ENCODE measurements at regions not wholly inside any gene's neighbourhood (a gene's known extent, or its start where the extent isn't known, plus 50 kb on each side); places are given as distances from the start of the nearest gene placed in this dataset.

DNA sequence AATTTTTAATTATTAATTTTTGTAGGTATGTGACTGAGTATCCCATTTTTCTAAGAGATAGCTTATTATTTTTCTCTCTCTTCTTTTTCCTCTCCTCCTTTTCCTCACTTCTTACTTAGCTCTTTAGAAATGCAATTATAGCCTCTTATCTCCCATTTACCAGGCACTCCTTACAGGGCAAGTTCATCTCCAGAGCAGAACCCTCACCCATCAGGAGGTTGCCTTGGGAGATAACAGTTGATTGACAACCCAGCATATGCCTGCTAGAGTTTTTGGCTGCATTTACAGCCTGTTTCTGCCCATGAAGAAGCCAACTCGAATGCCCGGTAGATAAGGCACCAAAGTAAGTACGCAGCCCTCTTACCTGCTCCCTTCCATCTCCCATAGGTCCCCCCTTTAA is 572.9 kb upstream of the ZFP42 start:
- no peak for DNase-seq

DNA sequence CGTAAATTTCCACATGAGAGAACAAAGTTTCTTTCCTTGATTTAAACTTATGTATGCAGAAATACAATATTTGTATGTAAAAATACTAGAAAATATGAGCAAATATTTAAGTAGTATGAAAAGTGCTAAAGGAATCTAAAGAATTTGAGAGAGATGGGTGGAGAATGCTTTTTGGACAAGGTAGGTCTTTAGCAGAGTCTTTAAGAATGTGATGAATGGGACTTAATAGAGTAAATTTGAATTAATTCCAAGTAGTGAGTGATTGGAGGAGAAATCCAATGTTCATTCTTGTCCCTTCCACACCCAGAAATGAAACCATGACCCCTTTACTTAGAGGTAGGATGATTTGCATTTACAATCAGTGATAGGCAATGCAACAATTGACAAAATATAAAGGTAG is 570.9 kb upstream of the ZFP42 start:
- no peak for DNase-seq

DNA sequence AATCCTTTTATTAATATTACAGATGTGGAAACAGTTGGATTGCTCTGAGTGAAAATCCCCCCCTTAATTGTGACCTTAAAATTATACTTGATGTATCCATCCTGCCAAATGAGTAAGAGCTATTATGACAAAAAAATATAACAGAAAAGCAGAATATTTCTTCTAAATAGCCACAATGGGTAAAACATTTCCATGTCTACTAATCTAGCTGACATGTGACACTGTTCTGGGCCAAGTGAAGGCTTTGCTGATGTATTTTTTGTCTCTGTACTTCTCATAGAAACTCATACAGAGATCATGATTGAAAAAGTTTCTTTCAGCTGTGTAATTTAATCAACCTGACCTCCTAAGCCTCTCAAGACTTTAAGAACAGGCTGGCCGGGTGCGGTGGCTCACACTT is 569.1 kb upstream of the ZFP42 start:
- DNase-seq, result no peak

DNA sequence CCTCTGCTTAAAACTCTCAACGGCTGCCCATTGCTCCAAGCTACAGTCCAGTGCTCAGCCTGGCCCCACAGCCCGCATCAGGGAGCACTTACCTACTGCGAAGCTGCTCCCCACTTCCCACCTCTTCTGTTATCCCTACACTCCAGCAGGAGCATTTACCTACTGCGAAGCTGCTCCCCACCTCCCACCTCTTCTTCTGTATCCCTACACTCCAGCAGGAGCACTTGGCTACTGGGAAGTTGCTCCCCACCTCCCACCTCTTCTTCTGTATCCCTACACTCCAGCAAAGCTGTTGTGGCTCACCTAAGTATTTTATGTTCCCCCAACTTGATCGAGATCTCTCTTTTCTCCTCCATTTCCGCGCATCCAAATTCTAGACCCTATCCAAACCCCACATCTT is 563.3 kb upstream of the ZFP42 start:
- no peak for DNase-seq

DNA sequence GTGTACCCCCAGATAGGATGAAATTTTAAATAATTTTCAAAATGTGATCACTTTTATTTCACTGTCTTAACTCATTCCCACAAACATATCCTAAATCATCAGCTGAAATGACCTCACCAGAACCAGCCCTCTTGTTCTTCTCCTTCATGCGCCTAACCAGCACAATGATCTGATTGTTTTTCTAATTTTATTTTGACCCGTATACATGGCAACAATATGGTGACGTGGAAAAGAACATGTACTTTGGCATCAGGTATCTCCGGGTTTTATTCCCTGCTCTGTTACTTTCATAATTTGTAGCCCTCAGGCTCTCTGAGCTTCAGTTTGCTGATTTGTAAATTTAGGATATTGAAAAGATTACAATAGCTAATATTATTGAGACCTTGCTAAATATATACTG is 562.4 kb upstream of the ZFP42 start:
- DNase-seq, result no peak

DNA sequence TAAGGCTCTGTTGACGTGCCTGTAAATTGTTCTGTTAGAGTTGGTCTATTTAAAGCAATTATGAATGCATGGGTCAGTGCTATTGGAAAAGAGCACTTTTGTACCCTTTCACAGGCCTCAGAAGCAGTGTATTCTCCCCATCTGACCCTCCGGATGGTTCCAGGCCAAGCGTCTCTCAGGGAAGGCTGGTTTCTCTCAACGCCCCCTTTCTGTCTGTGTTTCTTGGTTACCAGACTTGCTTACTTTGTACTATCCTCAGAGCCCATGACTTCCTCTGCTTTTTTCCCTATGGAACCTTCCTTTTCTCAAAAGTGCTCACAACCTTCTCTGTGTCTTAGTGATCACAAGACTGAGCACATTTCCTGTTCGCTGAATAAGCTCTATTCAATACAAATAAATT is 559.3 kb upstream of the ZFP42 start:
- DNase-seq, result no peak

DNA sequence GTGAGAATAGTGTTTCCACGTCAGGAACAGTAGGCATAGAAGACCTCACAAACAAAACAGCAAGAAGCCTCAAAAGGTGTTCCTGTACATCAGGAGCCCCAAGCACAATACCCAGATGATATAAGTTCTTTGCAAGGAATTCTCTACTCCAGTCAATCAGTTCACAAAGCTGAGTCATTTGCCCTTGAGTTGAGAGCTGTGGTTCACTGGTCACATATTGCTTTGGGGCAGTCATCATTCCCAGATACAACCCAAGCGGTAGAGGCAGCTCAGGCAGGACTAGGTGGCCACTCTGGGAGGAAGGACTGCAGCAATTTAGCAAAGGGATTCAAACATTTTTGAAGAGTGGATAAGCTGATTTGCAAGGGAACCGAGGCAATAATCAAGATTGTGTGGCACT is 551.5 kb upstream of the ZFP42 start:
- no peak for DNase-seq

DNA sequence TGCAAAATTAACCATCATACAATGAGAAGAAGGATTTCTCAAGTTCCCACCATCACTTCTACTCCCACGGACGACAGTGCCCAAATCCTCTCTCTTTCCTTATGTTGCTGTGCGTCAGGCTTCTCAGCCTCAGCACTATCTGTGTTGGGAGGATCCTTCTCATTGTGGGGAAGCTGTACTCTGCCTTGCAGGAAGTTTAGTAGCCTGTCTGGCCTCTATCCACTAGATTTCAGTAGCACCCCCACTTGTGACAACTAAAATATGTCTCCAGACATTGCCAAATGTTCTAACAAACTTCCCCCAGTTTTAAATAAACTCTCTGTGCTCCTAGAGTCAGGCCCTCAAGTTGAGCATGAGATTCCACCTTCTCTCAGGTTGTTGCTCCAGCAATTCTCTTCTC is 545.9 kb upstream of the ZFP42 start:
- no peak for DNase-seq

DNA sequence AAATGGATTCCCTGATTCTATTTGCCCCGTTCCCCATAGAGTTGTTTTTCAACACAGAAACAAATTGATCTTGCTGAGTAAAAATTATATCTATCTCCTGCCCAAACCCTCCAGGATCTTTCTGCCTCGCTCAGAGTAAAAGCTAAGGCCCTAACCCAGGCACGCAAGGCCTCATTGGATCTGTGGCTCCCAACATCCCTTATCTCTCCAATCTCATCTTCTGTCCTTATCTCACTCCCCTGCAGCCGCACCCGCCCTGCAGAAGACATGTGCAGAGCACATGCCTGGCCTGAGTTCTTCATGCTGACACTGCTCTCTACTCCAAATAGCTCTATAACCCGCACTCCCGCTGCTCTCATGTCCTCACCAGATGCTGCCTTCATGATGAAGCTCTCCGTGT is 543.8 kb upstream of the ZFP42 start:
- no peak for DNase-seq

DNA sequence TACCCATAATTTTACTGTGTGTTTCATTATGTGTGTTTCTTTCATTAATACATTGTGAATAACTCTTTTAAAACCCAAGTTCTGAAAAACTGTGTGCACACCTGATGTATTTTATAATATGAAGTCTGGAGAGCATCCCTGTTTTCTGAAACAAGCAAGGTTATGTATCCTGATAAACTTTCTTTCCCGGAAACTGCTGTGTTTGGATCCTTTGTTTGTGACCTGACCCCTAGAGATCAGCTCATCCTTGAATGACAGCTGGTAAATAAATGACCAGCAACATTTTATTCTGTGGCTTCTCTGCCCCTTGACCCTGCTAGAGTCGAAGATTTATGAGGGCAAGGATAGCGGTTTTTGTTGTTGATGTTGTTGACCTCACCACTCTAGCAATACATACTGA is 535.6 kb upstream of the ZFP42 start:
- no peak for DNase-seq

DNA sequence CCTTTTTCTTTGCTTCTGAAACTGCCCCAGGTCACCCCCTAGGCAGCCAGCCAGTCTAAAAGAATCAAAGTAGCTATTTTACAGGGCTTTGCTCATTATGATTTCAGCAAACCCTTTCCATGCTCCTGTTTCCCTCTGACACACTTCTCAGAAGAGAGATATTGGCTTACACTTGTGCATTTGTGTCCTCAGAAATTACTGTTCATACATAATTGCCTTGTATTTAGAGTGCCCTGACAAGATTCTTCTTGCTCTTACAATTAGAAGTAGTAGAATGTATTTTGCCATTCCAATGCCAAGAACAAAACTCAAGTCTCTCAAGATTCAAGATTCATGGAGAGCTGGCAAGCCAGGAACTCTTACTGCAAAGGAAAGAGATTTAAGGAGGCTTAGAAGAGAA is 531.0 kb upstream of the ZFP42 start:
- no peak for DNase-seq

DNA sequence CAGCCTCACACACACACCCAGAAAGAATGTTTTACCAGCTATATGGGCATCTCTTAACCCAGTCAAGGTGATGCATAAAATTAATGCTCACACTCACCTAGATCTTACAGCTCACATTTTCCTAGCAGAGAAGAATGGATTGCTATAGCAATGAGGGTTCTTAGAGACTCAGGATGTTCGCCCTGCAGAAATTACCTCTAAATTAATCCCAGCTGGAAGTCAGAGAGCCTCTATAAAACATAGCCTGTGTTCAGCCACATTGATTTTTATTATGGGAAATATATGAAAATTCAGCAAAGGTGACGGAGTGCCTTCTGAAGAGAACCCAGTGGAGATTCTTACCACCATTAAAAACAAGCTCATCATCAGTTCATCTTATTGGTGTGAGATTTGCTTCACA is 528.3 kb upstream of the ZFP42 start:
- no peak for DNase-seq

DNA sequence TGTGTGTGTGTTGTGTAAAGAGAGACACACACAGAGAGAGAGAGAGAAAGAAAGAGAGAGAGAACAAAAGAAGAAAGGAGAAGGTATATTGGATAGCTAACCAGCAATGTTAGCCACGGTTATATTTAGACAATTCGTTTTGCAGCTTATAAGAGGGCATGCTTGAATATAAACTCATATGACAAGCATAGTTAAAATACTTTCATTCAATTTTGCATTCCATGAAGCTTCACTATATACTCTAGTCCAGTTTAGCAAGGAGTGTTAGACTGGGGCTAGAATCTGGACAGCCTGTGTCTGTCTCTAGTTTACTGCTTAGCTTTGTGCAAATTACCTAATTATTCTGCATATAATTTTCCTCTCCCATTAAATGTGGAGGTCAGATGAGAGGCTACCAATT is 525.9 kb upstream of the ZFP42 start:
- no peak for DNase-seq

DNA sequence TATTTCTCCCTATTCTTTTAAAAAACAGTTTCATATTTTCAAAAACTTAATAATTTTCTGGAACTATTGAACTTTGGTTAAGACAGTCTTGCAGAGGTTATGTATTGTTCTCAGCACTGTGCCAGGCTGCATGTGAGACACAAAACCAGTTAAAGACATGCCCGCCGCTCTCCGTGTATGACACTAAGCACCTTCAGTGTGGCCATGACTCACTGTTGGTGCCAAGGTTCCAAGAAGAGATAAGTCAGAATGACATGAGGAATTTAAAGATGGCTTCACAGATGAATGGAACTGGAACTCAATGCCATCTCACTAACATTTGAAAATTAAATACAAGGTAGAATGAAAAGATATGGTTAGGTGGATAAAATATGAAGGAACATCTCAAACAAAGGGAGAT is 525.5 kb upstream of the ZFP42 start:
- DNase-seq, result no peak

DNA sequence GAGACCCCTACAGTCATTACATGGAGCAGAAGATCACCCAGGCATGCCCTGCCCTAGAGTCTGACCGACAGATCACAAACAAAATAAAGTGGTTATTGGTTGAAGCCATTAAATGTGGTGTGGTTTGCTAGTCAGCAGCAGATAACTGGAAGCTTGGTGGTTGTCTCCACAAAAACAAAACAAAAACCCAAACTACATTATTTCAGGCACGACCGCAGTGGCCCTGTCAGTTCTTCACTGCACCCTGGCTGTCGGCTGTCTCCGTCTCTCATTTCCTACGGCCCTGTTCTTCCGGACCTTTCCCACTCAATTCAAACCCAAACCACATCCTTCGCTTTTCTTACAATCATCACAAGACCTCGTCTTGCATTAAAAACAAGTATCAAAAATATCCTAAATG is 521.3 kb upstream of the ZFP42 start:
- DNase-seq, result no peak

DNA sequence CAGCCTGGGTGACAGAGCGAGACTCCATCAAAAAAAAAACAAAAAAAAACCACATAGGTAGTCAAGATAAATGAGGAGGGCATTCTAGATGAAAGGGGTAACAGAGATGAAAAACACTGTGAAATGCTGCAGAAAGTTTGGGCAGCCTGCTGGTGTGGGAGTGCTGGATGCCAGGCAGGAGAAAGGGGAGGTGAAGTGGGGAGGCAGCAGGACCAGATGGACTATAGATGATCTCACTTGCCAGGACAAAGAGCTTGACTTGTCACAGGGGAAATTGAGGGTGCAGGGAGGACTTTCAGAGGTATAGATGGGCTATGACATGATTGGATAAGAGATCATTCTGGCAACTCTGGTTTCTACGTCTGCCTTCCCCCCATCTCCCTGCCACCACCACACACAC is 519.7 kb upstream of the ZFP42 start:
- no peak for DNase-seq

DNA sequence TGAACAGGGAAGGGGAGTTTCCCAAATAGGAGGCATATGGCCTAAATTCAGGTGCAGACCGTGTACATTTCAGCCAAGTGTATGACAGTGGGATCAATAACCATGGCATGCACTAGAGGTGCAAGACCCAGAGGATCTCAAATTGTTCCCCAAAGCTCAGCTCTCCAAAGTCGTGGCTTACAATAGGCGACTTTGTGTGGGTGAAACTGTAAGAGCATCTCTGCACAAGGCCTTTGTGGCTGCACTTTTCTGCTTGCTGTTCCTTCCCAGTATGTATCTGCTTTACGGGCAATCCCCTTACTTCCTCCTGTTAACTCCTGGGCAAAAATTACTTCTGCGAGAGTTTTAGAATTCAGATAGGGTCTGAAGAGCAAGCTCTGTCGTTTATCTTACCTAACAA is 518.3 kb upstream of the ZFP42 start:
- DNase-seq, result no peak

DNA sequence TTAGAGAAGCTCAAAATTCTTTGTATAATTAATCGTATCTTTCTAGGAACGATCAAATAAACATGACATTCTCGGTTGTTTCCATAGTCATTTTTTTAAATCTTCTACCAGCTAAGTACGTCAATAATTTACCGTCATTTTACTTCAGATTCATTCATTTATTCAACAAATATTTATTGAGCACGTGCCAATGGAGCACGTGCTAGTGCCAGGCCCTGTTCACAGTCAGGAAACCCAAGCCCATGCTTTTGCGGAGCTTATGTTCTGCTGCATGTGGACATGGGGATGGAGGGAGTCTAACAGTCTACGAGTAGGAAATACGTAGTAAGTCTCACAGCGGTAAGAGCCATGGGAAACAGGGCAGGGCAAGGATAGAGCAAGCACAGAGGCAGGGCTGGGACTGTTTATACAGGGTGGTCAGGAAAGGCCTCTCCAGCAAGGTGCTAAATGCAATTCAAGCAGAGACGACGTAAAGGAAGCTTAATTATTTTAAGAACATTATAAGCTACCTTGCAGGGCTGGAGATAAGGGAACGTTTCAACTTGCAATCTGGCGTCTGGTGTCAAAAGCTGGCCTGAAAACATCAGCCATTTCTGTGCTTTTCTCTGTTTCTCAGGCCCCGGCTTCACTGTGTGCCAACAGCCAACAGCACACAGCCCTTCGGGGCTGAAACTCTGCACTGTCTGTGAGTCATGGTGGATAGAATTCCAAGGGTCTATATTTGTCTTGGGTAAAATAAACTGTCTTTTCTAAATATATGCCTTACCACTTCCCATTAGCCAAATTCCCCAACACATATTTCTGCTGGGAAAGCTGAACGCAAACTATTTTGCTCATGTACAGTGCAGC is 517.1 kb upstream of the ZFP42 start:
- no peak for DNase-seq

DNA sequence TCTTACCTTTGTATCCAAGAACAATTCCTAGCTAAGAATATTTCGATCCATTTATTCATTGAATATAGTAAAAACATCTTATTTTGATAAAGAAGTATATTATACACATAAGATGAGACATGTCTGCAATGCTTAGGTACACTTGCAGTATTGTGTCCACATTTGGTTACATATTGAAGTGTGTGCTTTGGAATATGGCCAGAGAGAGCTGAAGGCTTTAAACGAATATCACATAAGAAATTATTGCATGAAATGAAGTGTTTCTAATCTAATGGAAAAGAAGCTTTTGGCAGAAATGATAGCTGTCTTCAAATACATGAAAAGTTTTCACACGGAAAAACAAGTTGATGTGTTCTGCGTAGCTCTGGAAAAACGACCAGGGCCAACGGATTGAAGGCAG is 516.1 kb upstream of the ZFP42 start:
- no peak for DNase-seq

DNA sequence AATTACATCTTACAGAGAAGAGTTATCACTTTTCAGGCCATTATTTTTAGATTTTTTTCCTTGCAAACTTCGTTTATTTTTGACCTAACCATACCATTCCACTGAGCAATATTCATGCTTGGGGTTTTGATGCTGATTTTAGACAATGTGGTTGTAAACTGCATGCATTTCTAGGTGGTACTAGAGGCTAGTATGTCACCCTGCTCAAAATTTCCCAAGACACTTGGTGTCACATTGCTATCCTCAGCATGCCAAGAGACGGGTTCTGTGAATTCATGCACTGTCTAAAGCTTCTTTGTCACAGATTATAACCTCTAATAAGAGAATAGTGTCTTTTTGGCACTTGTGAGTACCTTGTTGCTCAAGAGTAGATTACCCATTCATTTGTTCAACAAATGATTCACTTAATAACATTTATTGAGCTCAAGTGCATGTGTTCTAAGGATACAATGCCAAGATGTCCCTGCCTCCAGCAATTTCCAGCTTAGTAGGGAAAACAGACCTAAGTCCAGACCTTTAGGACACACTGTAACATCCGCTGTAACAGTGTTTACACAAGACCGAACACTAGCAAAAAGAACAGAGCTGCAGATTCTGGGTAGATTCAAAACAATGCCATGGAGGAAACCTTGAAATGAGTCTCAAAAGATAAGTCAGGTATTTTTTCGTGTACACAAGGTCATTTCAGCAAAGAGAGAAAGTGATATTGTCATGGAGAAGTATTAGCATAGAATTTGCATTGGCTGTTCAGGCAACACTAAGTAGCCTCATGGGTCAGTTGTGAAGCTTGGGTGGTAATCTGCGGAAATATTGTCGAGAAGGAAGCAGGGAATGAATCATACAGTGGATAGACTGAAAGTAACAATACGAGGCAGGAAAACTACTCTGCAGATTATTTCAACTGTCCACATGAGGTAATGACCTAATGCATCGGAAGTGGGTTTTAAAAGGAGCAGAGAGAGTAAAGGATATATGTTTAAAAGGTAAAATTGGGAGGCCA is 515.1 kb upstream of the ZFP42 start:
- no peak for DNase-seq

DNA sequence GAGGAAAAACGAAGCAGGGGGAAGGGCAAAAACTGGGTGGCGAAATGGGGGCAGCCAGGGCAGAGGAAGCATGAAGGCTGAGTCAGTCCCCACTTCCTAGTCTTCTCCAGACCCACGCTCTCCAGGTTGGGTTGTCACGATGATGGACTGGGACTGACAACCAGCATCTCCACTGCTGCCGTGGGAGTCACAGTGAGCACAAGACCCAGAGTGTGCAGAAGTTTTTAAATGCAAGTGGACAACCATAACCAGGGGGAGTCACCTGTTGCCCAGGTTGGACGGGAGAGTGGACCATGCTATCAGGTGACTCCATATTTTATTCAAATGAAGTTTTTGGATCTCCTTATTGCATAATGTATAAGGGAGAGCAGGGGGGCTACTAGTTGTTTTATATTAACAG is 511.4 kb upstream of the ZFP42 start:
- DNase-seq, result no peak

DNA sequence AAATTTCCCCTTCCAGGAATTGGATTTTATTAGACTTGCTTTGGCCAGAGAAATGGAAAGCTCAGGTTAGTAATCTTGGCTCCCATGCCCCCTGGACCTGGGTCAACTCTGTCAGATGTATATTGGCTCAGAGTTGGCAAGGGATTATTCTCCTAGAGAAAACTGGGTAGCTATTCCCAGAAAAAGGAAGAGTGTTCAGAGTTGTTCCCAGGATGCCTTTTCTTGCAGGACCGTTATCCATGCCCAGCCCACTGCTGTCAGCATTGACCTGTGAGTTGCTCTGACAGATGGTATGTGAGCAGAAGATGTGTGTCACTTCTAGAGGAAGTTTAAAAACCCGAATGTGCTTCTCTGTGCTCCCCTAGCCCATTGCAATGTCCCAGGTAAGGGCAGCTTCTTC is 509.9 kb upstream of the ZFP42 start:
- DNase-seq, result no peak

DNA sequence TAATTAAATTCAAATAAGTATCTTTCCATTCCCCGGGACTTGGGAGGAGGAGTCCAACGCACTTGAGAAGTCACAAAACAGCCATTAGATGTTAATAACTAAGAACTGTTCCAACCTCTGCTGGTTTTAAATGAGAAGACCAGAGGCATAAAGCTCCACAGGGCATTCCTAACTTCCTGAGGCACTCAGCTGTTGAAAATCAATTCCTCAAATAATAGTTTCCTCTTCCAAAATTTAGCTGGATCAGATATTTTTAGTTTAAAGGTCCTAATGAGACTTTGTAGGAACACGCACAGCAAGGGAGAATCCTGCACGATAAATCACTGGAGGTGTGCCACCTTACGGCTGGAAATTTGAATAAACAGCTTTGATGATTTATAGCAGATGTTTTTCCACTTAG is 504.3 kb upstream of the ZFP42 start:
- DNase-seq, result no peak

DNA sequence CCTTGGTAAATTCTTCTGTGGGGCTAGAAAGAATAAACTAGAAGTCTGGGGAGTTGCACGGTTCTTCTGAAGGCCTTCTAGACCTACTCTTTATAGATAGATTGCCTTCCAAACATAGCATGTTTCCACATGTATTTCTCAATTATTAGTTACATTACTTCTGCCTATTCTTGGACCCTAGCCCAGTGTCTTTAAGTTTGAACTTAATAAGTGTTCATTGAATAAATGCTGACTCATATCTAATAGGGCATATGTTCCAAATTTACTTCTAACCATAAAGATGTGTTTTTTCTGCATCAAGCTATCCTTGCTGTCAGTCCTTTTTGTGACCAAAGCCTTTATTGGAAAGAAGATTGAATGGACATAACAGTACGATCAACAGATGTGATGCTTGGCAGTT is 503.6 kb upstream of the ZFP42 start:
- DNase-seq, result no peak
